SK-N-SH treated with all-trans-retinoic acid at 6 μM for 48 hours (cell line): ENCODE measurements at regions not wholly inside any gene's neighbourhood (a gene's known extent, or its start where the extent isn't known, plus 50 kb on each side); places are given as distances from the start of the nearest gene placed in this dataset.

ENCODE experiments used
- ATAC-seq: fragments of 200-7000 bp; cut with Tn5 transposase; 3 replicates; pipeline ENCODE4 v1.9.1; 2020; ENCODE audit warnings: mild to moderate bottlenecking, moderate library complexity
- BACH2 ChIP-seq: fragments of 250-450 bp; sonication (Bioruptor Pico); IDR thresholded peaks from 2 replicates; pipeline ENCODE4 v1.9.0; 2021; ENCODE audit warnings: mild to moderate bottlenecking, borderline replicate concordance
- CSDC2 ChIP-seq: fragments of 250-450 bp; sonication (Bioruptor Pico); IDR thresholded peaks from 2 replicates; pipeline ENCODE4 v1.5.0; 2020; ENCODE audit warnings: mild to moderate bottlenecking, moderate library complexity
- ESRRG ChIP-seq: fragments of 250-450 bp; sonication (Bioruptor Pico); IDR thresholded peaks from 2 replicates; pipeline ENCODE4 v1.6.1; 2021; ENCODE audit warnings: mild to moderate bottlenecking
- GLIS3 ChIP-seq: fragments of 250-450 bp; sonication (Bioruptor Pico); IDR thresholded peaks from 2 replicates; pipeline ENCODE4 v1.5.0; 2020; ENCODE audit warnings: mild to moderate bottlenecking, moderate library complexity
- ISL1 ChIP-seq: fragments of 250-450 bp; sonication (Bioruptor Pico); IDR thresholded peaks from 2 replicates; pipeline ENCODE4 v2.1.2; 2022; ENCODE audit warnings: mild to moderate bottlenecking, moderate library complexity
- OSR1 ChIP-seq: fragments of 250-450 bp; sonication (Bioruptor Pico); IDR thresholded peaks from 2 replicates; pipeline ENCODE4 v1.8.0; 2022; ENCODE audit warnings: moderate library complexity, mild to moderate bottlenecking, inconsistent platforms
- PPARA ChIP-seq: fragments of 250-450 bp; sonication (Bioruptor Pico); IDR thresholded peaks from 2 replicates; pipeline ENCODE4 v1.5.0; 2020; ENCODE audit warnings: mild to moderate bottlenecking, borderline replicate concordance
- RARB ChIP-seq: fragments of 250-450 bp; sonication (Bioruptor Pico); IDR thresholded peaks from 2 replicates; pipeline ENCODE4 v1.8.0; 2021; ENCODE audit warnings: mild to moderate bottlenecking, moderate library complexity
- SNAI2 ChIP-seq: fragments of 250-450 bp; sonication (Bioruptor Pico); IDR thresholded peaks from 2 replicates; pipeline ENCODE4 v1.5.0; 2020; ENCODE audit warnings: mild to moderate bottlenecking, moderate library complexity
- TCF4 ChIP-seq: fragments of 250-450 bp; sonication (Bioruptor Pico); IDR thresholded peaks from 2 replicates; pipeline ENCODE4 v1.8.0; 2021; ENCODE audit warnings: mild to moderate bottlenecking, moderate library complexity, borderline replicate concordance
- ZC3H10 ChIP-seq: fragments of 250-450 bp; sonication (Bioruptor Pico); IDR thresholded peaks from 2 replicates; pipeline ENCODE4 v1.5.1; 2021; ENCODE audit warnings: mild to moderate bottlenecking, moderate library complexity
- ZFP3 ChIP-seq: fragments of 250-450 bp; sonication (Bioruptor Pico); IDR thresholded peaks from 2 replicates; pipeline ENCODE4 v1.5.0; 2020; ENCODE audit warnings: mild to moderate bottlenecking, moderate library complexity
- ZFP30 ChIP-seq: fragments of 450-650 bp; formaldehyde crosslinking; IDR thresholded peaks from 2 replicates; pipeline ENCODE4 v1.5.0; 2022; ENCODE audit warnings: mild to moderate bottlenecking, moderate library complexity
- ZNF565 ChIP-seq: fragments of 450-650 bp; formaldehyde crosslinking; conservative IDR thresholded peaks from 2 replicates; pipeline ENCODE4 v1.5.0; 2020; ENCODE audit warnings: low read depth, mild to moderate bottlenecking, moderate library complexity
- ZNF70 ChIP-seq: fragments of 450-650 bp; formaldehyde crosslinking; IDR thresholded peaks from 2 replicates; pipeline ENCODE4 v1.5.0; 2020; ENCODE audit warnings: mild to moderate bottlenecking, moderate library complexity
- ZNF8 ChIP-seq: fragments of 450-650 bp; formaldehyde crosslinking; IDR thresholded peaks from 2 replicates; pipeline ENCODE4 v1.5.0; 2020; ENCODE audit warnings: mild to moderate bottlenecking, moderate library complexity
- TF ChIP-seq, protein P1 (sequence below): fragments of 250-450 bp; sonication (Bioruptor Pico); IDR thresholded peaks from 2 replicates; pipeline ENCODE4 v1.8.0; 2021; ENCODE audit warnings: low read depth, mild to moderate bottlenecking, moderate library complexity, borderline replicate concordance
- TF ChIP-seq, protein P2 (sequence below): fragments of 250-450 bp; sonication (Bioruptor Pico); IDR thresholded peaks from 2 replicates; pipeline ENCODE4 v1.5.1; 2020; ENCODE audit warnings: low read depth, mild to moderate bottlenecking, moderate library complexity
- TF ChIP-seq, protein P3 (sequence below): fragments of 250-450 bp; sonication (Bioruptor Pico); IDR thresholded peaks from 2 replicates; pipeline ENCODE4 v1.5.0; 2020; ENCODE audit warnings: mild to moderate bottlenecking, moderate library complexity
- TF ChIP-seq, protein P4 (sequence below): fragments of 250-450 bp; sonication (Bioruptor Pico); IDR thresholded peaks from 2 replicates; pipeline ENCODE4 v1.5.1; 2021; ENCODE audit warnings: mild to moderate bottlenecking, moderate library complexity
- TF ChIP-seq, protein P5 (sequence below): fragments of 250-450 bp; sonication (Bioruptor Pico); IDR thresholded peaks from 2 replicates; pipeline ENCODE4 v1.8.0; 2020; ENCODE audit warnings: mild to moderate bottlenecking, moderate library complexity, borderline replicate concordance

DNA sequence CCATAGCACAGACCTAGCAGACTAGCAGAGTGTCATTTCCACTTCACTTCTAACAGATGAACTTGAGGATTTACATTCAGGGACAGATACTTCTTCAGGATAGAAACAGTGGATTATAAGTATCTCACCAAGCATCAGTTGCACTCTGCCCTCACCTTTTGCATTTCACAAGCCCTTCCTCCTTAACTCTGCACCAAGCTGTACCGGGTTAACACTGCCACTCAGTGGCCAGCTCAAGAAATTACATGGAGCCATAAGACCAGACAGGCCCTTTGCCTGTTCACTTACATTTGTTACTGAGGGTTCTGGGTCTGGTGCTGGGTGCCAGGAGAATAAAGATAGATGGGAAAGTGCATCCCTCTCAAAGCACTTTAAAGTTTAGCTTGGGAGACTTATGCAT is 309.8 kb downstream of the SHANK2 start (continued):
- TF ChIP-seq, protein P1, sequence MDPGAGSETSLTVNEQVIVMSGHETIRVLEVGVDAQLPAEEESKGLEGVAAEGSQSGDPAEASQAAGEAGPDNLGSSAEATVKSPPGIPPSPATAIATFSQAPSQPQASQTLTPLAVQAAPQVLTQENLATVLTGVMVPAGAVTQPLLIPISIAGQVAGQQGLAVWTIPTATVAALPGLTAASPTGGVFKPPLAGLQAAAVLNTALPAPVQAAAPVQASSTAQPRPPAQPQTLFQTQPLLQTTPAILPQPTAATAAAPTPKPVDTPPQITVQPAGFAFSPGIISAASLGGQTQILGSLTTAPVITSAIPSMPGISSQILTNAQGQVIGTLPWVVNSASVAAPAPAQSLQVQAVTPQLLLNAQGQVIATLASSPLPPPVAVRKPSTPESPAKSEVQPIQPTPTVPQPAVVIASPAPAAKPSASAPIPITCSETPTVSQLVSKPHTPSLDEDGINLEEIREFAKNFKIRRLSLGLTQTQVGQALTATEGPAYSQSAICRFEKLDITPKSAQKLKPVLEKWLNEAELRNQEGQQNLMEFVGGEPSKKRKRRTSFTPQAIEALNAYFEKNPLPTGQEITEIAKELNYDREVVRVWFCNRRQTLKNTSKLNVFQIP: no peak
- TF ChIP-seq, protein P2, sequence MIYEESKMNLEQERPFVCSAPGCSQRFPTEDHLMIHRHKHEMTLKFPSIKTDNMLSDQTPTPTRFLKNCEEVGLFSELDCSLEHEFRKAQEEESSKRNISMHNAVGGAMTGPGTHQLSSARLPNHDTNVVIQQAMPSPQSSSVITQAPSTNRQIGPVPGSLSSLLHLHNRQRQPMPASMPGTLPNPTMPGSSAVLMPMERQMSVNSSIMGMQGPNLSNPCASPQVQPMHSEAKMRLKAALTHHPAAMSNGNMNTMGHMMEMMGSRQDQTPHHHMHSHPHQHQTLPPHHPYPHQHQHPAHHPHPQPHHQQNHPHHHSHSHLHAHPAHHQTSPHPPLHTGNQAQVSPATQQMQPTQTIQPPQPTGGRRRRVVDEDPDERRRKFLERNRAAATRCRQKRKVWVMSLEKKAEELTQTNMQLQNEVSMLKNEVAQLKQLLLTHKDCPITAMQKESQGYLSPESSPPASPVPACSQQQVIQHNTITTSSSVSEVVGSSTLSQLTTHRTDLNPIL (CRISPR knock-in tag): no peak
- TF ChIP-seq ZNF70 (CRISPR knock-in tag): no peak
- TF ChIP-seq ZNF565 (CRISPR knock-in tag): no peak
- no peak for TF ChIP-seq ZFP3
- TF ChIP-seq RARB (CRISPR knock-in tag): no peak
- TF ChIP-seq BACH2 (CRISPR knock-in tag): no peak
- no peak for TF ChIP-seq ZNF8
- TF ChIP-seq, protein P3, sequence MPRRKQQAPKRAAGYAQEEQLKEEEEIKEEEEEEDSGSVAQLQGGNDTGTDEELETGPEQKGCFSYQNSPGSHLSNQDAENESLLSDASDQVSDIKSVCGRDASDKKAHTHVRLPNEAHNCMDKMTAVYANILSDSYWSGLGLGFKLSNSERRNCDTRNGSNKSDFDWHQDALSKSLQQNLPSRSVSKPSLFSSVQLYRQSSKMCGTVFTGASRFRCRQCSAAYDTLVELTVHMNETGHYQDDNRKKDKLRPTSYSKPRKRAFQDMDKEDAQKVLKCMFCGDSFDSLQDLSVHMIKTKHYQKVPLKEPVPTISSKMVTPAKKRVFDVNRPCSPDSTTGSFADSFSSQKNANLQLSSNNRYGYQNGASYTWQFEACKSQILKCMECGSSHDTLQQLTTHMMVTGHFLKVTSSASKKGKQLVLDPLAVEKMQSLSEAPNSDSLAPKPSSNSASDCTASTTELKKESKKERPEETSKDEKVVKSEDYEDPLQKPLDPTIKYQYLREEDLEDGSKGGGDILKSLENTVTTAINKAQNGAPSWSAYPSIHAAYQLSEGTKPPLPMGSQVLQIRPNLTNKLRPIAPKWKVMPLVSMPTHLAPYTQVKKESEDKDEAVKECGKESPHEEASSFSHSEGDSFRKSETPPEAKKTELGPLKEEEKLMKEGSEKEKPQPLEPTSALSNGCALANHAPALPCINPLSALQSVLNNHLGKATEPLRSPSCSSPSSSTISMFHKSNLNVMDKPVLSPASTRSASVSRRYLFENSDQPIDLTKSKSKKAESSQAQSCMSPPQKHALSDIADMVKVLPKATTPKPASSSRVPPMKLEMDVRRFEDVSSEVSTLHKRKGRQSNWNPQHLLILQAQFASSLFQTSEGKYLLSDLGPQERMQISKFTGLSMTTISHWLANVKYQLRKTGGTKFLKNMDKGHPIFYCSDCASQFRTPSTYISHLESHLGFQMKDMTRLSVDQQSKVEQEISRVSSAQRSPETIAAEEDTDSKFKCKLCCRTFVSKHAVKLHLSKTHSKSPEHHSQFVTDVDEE (CRISPR knock-in tag): no peak
- no peak for TF ChIP-seq GLIS3 (CRISPR knock-in tag)

DNA sequence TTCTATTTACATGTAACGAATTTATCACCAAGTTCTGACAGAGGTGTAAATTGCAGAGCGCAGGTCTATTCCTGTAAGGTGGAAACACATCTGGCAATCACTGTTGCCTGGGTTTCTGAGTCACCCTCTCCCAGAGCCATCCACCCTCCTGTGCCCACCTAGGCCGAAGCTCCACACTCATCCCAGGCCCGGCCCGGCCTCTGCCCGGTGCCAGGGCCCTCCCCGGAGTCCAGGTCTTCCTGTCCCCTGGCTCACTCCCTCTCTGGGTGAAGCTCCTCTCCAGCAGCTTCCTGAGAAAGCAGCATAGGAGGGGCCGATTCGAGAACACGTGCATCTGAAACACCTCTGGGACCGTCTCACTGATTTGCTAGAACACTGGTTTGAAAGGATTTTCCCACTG is 308.2 kb downstream of the SHANK2 start:
- TF ChIP-seq ZFP3 (no peak), ZNF565 (CRISPR knock-in tag) (no peak), CSDC2 (CRISPR knock-in tag) (no peak), ZNF8 (no peak), ZFP30 (CRISPR knock-in tag) (no peak), PPARA (no peak), ZNF70 (CRISPR knock-in tag) (no peak), ESRRG (no peak), RARB (CRISPR knock-in tag) (no peak), ISL1 (no peak), GLIS3 (CRISPR knock-in tag) (no peak), OSR1 (CRISPR knock-in tag) (no peak), SNAI2 (no peak), TCF4 (CRISPR knock-in tag) (no peak), ZC3H10 (CRISPR knock-in tag) (no peak)
- TF ChIP-seq, protein P1: no peak
- TF ChIP-seq, protein P2 (CRISPR knock-in tag): no peak
- TF ChIP-seq, protein P4, sequence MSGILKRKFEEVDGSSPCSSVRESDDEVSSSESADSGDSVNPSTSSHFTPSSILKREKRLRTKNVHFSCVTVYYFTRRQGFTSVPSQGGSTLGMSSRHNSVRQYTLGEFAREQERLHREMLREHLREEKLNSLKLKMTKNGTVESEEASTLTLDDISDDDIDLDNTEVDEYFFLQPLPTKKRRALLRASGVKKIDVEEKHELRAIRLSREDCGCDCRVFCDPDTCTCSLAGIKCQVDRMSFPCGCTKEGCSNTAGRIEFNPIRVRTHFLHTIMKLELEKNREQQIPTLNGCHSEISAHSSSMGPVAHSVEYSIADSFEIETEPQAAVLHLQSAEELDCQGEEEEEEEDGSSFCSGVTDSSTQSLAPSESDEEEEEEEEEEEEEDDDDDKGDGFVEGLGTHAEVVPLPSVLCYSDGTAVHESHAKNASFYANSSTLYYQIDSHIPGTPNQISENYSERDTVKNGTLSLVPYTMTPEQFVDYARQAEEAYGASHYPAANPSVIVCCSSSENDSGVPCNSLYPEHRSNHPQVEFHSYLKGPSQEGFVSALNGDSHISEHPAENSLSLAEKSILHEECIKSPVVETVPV (CRISPR knock-in tag): no peak
- TF ChIP-seq, protein P3 (CRISPR knock-in tag): no peak
- TF ChIP-seq, protein P5, sequence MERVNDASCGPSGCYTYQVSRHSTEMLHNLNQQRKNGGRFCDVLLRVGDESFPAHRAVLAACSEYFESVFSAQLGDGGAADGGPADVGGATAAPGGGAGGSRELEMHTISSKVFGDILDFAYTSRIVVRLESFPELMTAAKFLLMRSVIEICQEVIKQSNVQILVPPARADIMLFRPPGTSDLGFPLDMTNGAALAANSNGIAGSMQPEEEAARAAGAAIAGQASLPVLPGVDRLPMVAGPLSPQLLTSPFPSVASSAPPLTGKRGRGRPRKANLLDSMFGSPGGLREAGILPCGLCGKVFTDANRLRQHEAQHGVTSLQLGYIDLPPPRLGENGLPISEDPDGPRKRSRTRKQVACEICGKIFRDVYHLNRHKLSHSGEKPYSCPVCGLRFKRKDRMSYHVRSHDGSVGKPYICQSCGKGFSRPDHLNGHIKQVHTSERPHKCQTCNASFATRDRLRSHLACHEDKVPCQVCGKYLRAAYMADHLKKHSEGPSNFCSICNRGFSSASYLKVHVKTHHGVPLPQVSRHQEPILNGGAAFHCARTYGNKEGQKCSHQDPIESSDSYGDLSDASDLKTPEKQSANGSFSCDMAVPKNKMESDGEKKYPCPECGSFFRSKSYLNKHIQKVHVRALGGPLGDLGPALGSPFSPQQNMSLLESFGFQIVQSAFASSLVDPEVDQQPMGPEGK (CRISPR knock-in tag): no peak
- no peak for ATAC-seq
